ENCODE measurements at regions not wholly inside any gene's neighbourhood (a gene's known extent, or its start where the extent isn't known, plus 50 kb on each side); places are given as distances from the start of the nearest gene placed in this dataset.

- Histone ChIP-seq H3K9me3 (no peaks in the 10 kb centered on the region), H3K36me3 (ENCODE audit: control insufficient read depth, insufficient read depth, low read length) (no peaks in the 10 kb centered on the region), H3K4me3 (ENCODE audit: low read depth, low read length) (no peak overlapping the region), H3K4me1 (no peaks in the 10 kb centered on the region), H3K27me3 (replicated peaks; ENCODE audit: control insufficient read depth, insufficient read depth, low read length) (no peaks in the 10 kb centered on the region)
- Mint-ChIP-seq H3K27me3 (ENCODE audit: insufficient read depth, unreplicated experiment) (peaks cover 14% of the 10 kb centered on the region), H3K4me1 (ENCODE audit: low read depth, unreplicated experiment) (no peaks in the 10 kb centered on the region), H3K9me3 (ENCODE audit: unreplicated experiment) (no peaks in the 10 kb centered on the region), H3K4me3 (ENCODE audit: unreplicated experiment) (no peak overlapping the region), H3K36me3 (ENCODE audit: insufficient read depth, unreplicated experiment) (no peaks in the 10 kb centered on the region), H3K27ac (ENCODE audit: unreplicated experiment) (no peak overlapping the region)
- DNase-seq: no peak
- POLR2A ChIA-PET: no interaction called here
- TF ChIP-seq CTCF (IDR thresholded peaks at IDR 0.05; ENCODE audit: insufficient read depth in 1 of 2, low read depth in 1 of 2, low read length in 1 of 2, severe bottlenecking in 1 of 2, unreplicated experiment in 1 of 2): no peak
- no TSS peak for BruUV-seq (replicated peaks)
- CTCF ChIA-PET: no interaction called here
- intact Hi-C loops (cut with micrococcal nuclease; ENCODE audit: unreplicated experiment): no loop called here
Observed at GRCh38 chr18:46335534-46336101, 231.4 kb downstream of the HAUS1 start.

- intact Hi-C loops (cut with micrococcal nuclease; ENCODE audit: unreplicated experiment): no loop called here
- Histone ChIP-seq H3K27me3 (replicated peaks; ENCODE audit: control insufficient read depth, insufficient read depth, low read length) (no peaks in the 10 kb centered on the region), H3K4me3 (ENCODE audit: low read depth, low read length) (no peak overlapping the region), H3K9me3 (no peaks in the 10 kb centered on the region), H3K36me3 (ENCODE audit: control insufficient read depth, insufficient read depth, low read length) (no peaks in the 10 kb centered on the region), H3K4me1 (no peaks in the 10 kb centered on the region)
- no peak overlapping the region for H3K27ac Mint-ChIP-seq (ENCODE audit: unreplicated experiment)
- H3K9me3 Mint-ChIP-seq (ENCODE audit: unreplicated experiment): no peaks in the 10 kb centered on the region
- peaks cover 18% of the 10 kb centered on the region for H3K27me3 Mint-ChIP-seq (ENCODE audit: insufficient read depth, unreplicated experiment)
- ChIA-PET POLR2A (no interaction called here), CTCF (no interaction called here)
- no peak for DNase-seq
- no peak overlapping the region for H3K4me3 Mint-ChIP-seq (ENCODE audit: unreplicated experiment)
- no peaks in the 10 kb centered on the region for H3K36me3 Mint-ChIP-seq (ENCODE audit: insufficient read depth, unreplicated experiment)
- H3K4me1 Mint-ChIP-seq (ENCODE audit: low read depth, unreplicated experiment): no peaks in the 10 kb centered on the region
- TF ChIP-seq CTCF (IDR thresholded peaks at IDR 0.05; ENCODE audit: insufficient read depth in 1 of 2, low read depth in 1 of 2, low read length in 1 of 2, severe bottlenecking in 1 of 2, unreplicated experiment in 1 of 2): no peak
- no TSS peak for BruUV-seq (replicated peaks)
Observed at GRCh38 chr18:46336278-46337111, 232.3 kb downstream of the HAUS1 start.

- BruUV-seq (replicated peaks): no TSS peak
- no peak overlapping the region for H3K27ac Mint-ChIP-seq (ENCODE audit: unreplicated experiment)
- no peak for TF ChIP-seq CTCF (IDR thresholded peaks at IDR 0.05; ENCODE audit: insufficient read depth in 1 of 2, low read depth in 1 of 2, low read length in 1 of 2, severe bottlenecking in 1 of 2, unreplicated experiment in 1 of 2)
- intact Hi-C loops (cut with micrococcal nuclease; ENCODE audit: unreplicated experiment): no loop called here
- H3K27me3 Mint-ChIP-seq (ENCODE audit: insufficient read depth, unreplicated experiment): peaks cover 14% of the 10 kb centered on the region
- Histone ChIP-seq H3K27me3 (replicated peaks; ENCODE audit: control insufficient read depth, insufficient read depth, low read length) (no peaks in the 10 kb centered on the region), H3K36me3 (ENCODE audit: control insufficient read depth, insufficient read depth, low read length) (no peaks in the 10 kb centered on the region), H3K4me3 (ENCODE audit: low read depth, low read length) (no peak overlapping the region), H3K4me1 (no peaks in the 10 kb centered on the region), H3K9me3 (no peaks in the 10 kb centered on the region)
- H3K4me1 Mint-ChIP-seq (ENCODE audit: low read depth, unreplicated experiment): no peaks in the 10 kb centered on the region
- H3K9me3 Mint-ChIP-seq (ENCODE audit: unreplicated experiment): no peaks in the 10 kb centered on the region
- DNase-seq: no peak
- H3K36me3 Mint-ChIP-seq (ENCODE audit: insufficient read depth, unreplicated experiment): no peaks in the 10 kb centered on the region
- no peak overlapping the region for H3K4me3 Mint-ChIP-seq (ENCODE audit: unreplicated experiment)
- ChIA-PET CTCF (no interaction called here), POLR2A (no interaction called here)
Observed at GRCh38 chr18:46337271-46337670, 233.1 kb downstream of the HAUS1 start.

Data from Caco-2 (cell line).